DMS 273 (cell line): ENCODE measurements at regions not wholly inside any gene's neighbourhood (a gene's known extent, or its start where the extent isn't known, plus 50 kb on each side); places are given as distances from the start of the nearest gene placed in this dataset.
A peak's percentile ranks its signal among the peaks of the same experiment; 100 is the strongest.
"Not testable (repeated sequence)": the region's sequence is repeated elsewhere in the genome, so short reads cannot be mapped to it uniquely, and the experiment has no call there.

ENCODE experiments used
- DNase-seq: peaks from one replicate; lab custom pipeline; 2025; ENCODE audit not compliant: unreplicated experiment; lab: John Stamatoyannopoulos, UW

DNA sequence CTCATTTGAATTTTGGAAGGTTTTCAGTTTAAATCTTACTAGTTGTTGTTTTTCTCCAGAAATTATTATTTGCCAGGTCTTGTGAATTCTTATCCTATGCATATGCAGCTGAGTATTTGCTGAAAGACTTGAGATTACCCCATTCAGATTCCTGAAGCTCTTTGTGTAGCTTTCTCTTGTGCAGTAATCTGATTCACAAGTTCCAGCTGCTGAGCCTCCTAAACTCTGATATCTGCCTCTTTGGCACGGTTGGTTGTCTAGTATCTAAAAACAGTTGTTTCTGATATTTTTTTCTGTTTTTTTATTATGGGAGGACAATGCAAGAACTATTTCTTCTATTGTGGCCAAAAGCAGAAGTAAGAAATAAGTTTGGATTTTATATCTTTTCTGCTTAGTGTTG, 863.9 kb upstream of the MANEA start:
- DNase-seq = no peak

DNA sequence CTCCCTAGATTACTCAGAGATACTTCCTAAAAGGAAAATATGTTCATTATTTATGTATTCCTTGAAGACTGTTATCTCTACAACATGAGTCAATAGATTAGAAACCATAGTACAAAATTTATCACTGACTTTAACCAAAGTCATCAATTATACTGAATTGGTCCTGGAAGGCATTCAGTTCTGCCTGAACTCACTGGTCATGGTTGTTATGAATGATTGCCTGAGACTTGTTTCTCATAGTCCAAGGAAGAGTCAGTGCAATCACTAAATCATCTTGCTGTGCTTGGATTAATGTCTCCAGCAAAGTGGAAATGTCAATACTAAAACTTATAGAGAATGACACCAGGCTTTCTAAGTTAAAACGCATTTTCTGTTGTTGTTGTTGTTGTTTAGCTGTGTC, 878.6 kb upstream of the MANEA start:
- no peak for DNase-seq

DNA sequence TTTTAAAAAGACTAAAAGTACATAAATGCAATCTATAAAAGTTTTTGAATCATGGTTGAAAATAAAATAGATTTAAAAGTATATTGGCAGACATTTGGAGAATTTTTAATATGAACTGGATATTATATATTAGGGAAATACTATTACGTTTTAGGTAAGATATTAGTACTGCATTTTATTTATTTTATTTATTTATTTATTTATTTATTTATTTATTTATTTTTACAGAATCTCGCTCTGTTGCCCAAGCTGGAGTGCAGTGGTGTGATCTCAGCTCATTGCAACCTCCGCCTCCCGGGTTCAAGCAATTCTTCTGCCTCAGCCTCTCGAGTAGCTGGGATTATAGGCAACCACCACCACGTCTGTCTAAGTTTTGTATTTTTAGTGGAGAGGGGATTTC, 890.1 kb upstream of the MANEA start:
- DNase-seq = not testable (repeated sequence)

DNA sequence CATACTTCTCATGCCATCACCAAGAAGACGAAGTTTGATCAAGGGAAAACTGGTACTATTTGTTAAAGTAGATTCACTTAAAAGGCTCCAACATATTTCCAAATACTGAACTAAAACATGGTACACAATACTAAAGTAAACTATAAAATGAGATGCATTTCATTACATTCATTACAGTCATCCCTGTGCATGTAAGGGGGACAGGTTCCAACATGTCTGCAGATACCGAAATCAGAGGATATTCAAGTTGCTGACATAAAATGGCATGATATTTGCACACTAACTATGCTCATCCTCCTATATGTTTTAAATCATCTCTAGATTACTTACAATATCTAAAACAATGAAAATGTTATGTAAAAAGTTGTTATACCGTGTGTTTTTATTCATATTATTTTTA, 893.9 kb upstream of the MANEA start:
- no peak for DNase-seq

DNA sequence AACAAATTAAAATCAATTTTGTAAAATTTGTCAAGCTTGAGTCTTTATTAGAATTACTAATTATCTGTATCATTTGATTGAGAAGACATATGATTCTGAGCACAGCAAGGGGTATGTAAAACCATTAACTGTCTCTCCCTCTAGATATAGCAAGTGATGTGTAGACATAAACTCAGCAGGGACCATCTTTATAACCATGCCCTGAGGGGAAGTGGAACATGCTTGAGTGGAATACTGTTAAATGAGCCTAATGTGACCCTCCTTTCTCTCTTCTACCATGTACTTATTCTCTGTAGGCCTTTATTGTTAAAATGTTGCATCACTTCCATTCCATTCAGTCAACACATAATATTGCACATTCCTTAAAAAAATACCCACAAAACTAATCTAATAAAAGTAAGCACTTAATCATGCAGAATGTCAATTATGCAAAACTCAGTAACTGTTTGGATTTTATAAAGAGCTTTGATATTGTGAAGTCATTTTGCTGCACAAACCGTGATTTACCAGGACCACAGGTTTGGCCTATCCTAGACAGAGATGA, 896.6 kb upstream of the MANEA start:
- no peak for DNase-seq

DNA sequence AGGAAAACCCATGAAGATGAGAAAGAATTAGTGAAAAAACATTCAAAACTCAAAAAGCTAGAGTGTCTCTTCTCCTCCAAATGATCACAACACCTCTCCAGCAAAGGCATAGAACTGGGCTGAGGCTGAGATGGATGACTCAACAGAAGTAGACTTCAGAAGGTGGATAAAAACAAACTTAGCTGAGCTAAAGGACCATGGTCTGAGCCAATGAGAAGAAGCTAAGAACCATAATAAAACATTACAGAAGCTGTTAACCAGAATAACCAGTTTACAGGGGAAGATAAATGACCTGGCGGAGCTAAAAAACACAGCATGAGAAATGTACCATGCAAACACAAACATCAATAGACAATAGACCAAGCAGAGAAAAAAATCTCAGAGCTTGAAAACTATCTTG, 904.1 kb upstream of the MANEA start:
- no peak for DNase-seq

DNA sequence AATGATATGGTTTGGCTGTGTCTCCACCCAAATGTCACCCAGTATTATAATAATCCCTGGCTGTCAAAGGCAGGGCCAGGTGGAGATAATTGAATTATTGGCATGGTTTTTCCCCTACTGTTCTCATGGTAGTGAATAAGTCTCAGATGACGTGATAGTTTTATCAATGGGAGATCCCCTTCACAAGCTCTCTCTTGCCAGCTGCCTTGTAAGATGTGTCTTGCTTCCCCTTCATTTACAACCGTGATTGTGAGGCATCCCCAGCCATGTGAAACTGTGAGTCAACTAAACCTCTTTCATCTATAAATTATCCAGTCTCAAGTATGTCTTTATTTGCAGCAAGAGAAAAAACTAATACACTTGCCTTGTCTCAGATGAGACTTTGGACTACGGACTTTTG, 907.3 kb upstream of the MANEA start:
- no peak for DNase-seq

DNA sequence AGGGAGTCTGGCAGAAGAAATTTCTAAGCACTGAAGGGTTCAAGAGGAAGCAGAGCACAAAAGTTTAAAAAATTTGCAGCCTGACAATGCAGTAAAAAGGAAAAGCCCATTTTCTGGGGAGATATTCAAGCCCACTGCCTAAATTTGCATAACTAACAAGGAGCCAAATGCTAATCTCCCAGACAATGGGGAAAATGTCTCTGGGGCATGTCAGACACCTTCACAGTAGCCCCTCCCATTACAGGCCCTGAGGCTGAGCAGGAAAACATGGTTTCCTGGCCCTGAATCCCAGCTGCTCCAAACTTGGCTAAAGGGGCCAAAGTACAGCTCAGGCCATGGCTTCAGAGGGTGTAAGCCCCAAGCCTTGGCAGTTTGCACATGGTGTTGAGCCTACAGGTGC, 908.5 kb upstream of the MANEA start:
- no peak for DNase-seq

DNA sequence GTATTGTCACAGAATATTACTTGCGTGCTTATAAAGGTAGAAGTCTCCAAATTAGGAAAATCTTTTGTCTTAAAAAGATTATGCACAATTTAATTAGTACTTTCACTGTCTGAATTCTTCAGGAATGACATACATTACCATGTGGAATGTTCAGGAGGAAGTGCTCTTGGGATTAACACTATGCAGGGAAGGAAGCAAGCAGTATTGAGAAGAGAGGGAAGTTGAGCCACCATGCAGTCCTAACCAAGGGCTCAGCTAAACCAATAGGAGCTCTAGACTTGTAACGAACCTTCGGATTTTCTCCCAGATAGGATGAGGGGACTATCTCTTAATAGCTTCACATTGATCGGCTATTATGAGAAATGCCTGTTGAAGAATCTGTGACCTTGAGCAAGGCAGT, 918.4 kb upstream of the MANEA start:
- no peak for DNase-seq

DNA sequence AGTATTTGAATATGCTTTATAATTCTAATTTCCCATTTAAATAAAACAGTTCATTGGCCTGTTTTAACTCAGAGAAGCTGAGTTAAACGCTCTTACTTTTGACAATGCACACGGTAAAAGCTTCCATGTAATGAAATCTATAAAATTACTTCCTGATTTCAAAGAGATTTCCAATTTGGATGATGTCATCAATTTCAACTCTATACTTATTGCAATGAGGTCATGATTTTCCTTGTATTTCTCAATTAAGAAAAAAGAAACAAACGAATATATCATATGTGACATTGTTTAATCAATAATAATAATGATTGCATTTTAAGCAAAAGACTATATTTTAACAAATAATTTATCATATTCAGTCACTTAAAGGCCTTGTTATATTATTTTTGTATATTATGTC, 926.1 kb upstream of the MANEA start:
- no peak for DNase-seq

DNA sequence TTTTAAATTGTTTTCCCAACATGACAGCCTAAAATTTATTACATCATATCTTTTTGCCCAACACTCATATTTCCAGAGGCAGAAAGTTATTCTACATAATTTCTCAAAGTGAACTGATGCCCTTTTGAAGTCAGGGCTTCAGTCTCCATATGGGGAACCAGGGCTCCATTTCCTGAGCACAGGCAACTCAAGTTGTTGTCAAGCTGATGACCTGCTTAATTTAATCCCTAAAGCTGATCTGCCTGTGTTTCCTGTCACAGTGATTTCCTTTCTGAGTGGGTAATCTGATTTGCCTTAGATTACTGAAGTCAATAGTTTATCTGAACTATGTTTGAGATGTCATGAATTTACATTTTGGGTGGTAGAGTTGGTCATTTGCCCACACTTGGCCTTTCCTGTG, 932.1 kb upstream of the MANEA start:
- no peak for DNase-seq

DNA sequence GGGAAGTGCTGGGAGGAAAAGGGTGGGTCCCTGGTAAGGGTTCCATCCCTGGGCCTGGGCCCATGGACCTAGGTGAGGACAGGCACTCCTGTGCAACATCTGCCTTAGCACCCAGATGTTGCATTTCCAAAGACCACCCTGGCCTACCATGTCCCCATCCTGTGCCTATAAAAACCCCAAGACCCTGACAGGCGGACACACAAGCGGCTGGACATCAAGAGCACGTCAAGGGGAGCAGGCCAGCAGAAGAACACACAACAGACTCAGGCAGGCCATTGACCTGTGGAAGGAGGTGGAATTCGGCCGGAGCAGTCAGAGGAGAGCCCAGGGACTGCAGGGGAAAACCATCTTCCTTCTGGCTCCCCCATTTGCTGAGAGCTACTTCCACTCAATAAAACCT, 937.8 kb upstream of the MANEA start:
- no peak for DNase-seq

DNA sequence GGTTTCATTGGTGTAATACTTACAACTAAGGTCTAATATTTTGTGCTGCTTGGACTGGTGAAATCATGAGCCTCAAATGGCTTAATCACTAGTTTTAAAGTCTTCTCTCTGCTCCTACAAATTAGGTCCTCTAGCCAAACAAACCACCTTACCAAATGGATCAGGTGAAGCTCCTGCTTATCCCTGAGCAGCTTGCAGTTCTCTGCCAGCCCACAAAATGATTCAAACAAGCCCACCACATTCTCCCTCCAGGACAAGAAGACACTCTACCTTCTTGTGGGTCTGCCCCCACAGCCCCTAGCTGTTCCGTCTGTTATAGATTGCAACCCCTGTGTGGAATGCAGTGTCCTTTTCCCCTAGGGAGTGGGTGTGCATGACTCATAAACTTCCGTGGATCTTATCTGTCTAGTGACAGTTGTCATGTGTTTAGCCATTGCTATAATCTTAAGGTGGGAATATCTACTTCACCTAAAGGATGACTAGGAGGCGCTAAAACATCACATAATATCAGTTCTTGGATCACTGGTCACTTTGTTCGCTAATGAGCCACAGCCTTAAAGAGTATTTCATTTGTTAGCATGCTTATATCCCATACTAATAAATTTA, 940.5 kb upstream of the MANEA start:
- DNase-seq = peak; percentile 58

DNA sequence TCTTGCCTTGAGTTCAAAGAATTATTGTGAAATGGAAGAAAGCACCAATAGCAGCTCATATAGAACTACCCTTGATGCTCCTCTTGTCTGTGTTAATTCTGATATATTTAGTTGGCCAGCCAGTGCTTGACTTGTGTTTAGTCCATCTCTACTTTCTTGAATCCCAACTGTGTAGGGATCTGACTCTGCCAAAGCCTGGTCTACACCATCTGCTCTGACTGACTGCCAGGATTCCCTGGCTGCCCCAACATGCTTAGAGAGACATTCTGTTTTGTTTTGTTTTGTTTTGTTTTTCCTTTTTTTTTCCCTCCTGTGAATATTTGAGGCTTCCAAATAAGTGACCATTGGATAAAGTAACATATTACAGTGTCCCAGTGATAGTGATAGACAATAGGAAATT, 953.7 kb upstream of the MANEA start:
- peak; percentile 69 for DNase-seq

DNA sequence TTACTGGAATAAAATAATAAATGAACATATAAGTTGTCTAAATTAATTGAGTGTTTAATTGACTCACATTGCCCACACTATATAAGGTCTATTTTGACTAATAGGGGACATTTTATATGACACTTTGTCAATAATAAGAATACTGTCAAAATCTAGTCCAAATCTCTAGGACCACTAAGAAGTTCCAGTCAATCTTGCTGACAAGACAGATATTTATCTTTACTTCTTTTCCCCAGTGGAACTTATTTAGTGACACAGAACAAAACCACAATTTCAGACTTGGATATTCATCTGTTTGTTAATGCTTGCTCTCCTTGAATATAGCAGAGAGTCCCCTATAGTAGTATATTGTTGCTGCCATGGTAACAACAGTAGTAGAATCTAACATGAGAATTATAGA, 954.6 kb upstream of the MANEA start:
- DNase-seq = no peak

DNA sequence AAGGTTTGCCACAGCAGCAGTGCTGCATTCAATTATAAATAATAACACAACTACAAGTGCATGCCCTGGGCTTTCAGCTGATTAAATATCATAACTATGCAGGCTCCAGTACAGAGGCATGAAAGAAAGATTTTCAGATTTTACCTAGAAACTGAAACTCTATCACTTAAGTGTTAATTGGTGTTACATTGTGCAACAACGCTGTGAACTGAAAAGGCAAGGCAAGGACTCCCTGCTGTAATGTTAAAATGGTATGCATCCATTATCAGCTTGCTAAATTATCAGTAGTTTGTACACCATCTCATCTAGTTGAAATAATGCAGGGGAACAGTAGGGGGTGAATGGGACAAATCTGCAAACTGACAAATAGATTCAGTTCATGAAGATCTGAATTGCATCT, 976.7 kb upstream of the MANEA start:
- no peak for DNase-seq

DNA sequence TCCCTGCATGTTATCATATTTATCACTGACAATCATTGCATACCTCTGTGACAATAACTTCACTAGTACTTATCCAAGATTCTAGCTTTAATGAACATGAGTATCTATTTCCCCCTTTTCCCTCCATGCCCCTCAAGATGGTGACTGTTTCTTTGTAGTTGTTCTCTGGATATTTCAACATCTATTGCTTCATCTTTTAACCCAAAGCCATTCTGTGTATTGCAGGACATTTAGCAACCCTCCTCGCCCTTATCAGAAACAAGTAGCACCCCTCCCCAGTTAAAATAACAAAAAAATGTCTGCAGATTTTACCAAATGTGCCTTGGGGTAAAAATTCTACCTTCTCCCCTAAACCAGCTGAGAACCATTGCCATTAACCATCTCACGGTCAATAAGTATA, 979.8 kb upstream of the MANEA start:
- DNase-seq = no peak

DNA sequence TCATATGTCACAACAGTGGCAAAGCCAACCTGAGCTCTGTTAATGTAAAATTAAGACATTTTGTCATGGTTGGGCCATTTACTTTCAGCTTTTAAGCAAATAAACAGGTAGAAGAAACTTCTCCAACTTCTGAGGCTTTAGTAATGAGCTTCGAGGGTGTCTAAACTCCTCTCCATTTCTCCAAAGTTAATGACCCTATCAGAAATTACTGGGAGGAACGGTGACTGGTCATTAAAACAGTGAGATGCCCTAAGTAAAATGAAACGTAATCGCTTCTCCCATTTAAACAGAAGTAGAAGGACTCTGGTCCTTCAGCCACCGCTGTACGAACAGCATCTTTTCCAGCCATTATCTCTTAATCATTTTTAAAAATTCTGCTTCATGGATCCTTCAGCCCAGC, 986.9 kb upstream of the MANEA start:
- DNase-seq = no peak

DNA sequence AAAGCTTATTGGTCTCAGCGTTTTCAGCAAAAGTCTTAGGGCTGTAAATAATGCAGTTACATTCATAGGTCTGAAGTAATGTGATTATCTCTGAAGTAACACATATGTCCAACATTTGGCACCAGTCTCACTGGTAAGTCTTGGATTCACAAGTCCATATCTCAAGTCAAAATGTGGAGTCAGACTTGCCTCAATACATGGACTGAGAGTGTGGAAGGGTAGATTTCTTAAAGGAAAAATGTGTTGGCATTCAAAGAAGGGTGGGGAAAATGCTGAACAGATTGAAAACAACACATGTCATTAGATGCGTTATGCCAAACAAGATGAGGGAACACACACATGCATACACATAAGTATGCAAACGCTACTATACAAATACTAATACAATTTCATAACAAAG, 989.0 kb upstream of the MANEA start:
- no peak for DNase-seq

DNA sequence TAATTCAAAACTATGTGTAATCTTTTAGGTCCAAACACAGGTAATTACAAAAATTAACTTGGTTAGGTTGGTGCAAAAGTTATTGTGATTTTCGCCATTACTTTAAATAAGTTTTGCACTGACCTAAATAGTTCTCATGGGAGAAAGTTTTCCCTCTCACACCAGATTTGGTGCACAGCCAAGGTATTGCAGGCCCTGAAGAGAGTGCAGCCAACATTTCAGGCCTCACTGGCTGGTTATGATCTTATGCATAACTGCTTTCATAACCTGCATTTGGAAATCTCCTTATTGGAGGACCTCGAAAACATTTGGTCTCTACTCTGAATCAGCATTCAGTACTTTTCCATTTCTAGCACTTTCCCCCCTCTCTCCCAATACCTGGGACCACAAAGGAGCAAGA, 993.1 kb upstream of the MANEA start:
- no peak for DNase-seq

DNA sequence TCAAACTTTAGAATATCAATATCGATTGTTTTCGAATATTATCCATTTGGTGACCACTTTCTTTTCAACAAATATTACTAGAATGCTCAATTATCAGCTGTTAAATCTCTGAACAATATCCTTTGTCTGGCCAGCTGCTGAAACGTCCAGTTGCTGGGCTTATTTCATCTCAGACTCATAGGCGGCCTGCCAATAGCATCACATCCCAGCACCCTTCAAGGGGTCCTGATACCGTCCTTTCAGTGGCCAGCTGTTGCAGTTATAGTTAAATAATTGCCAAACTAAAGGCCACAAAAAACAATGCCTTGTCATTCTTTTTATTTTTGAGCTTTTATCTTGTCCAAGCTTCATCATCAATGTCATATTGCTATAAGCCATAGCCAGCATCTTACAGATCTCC, 1006.8 kb upstream of the MANEA start:
- DNase-seq = no peak

DNA sequence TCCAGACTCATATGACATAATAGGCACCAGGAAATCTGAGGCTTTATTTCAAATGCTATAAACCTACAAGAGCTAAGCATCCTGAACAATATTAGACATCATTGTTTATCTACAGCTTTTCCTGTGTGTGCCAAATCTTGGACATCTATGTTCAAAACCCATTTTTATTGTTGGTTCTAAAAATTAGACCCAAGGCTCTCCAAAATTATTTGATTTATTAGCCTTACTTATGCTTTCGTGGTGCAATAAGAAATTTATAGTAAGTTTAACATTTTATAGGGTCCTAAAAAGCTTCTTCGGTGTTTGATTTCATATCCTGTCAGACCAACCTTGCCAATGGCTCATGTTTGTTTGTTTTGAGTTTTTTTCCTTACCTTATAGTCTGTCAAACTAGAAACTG, 1014.5 kb upstream of the MANEA start:
- no peak for DNase-seq

DNA sequence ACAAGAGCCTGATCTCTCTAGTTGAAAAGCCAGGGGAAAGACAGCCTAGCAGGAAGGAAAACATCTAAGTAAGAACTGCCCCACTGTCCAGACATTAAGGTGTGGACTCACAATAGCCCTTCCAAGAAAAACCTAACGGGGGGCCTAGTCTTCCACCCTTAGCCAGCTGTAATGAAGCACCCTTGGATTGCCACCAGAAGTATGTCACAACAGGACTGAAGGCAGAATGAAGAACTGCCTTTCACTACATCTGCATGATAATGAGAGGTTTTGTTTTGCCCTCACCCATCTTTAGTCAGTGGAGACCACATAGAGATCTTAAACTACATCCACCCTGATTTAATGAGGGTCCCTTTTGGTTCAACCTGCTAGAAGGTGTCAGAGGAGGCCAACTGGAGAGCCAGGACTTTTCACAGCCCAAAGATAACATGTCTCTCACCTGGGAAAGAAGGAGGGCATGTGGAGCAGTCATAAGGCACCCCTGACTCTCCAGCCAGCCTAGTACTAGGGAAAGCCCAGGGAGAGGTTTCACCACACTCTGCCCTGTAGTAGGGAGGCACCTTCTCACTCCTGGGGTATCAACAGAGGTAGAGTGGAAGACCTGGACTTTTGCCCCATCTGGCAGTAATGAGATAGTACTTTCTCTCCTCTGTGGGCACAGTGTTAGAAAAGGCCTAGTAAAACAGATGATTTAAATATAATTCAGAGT, 1017.4 kb upstream of the MANEA start:
- DNase-seq = no peak
